Smooth muscle cell (in vitro differentiated cells): ENCODE measurements at regions not wholly inside any gene's neighbourhood (a gene's known extent, or its start where the extent isn't known, plus 50 kb on each side); places are given as distances from the start of the nearest gene placed in this dataset.

ENCODE experiments used
- DNase-seq: peaks from one replicate; lab custom pipeline; 2025; ENCODE audit not compliant: unreplicated experiment; lab: John Stamatoyannopoulos, UW
- H2AFZ ChIP-seq: fragments of 200-600 bp; sonication (generic); 2 replicates; pipeline ENCODE4 v1.6.0; 2016; ENCODE audit warnings: antibody characterized with exemption, low read depth, mild to moderate bottlenecking
- H3F3A ChIP-seq: fragments of 200-600 bp; sonication (generic); 2 replicates; pipeline ENCODE4 v1.6.0; 2017; ENCODE audit warnings: antibody characterized with exemption, low read depth
- H3K27ac ChIP-seq: fragments of 200-600 bp; sonication (generic); 2 replicates; pipeline ENCODE4 v1.5.1; 2016; ENCODE audit warnings: low read depth, mild to moderate bottlenecking
- H3K27me3 ChIP-seq: fragments of 200-600 bp; sonication (generic); 2 replicates; pipeline ENCODE4 v1.6.1; 2016; ENCODE audit warnings: low read depth, mild to moderate bottlenecking
- H3K36me3 ChIP-seq: fragments of 200-600 bp; sonication (generic); 2 replicates; pipeline ENCODE4 v1.5.1; 2016; ENCODE audit warnings: low read depth
- H3K4me1 ChIP-seq: fragments of 200-600 bp; sonication (generic); 2 replicates; pipeline ENCODE4 v1.5.1; 2016; ENCODE audit warnings: low read depth
- H3K4me2 ChIP-seq: fragments of 200-600 bp; sonication (generic); 2 replicates; pipeline ENCODE4 v1.6.0; 2016; ENCODE audit warnings: mild to moderate bottlenecking
- H3K4me3 ChIP-seq: fragments of 200-600 bp; sonication (generic); 2 replicates; pipeline ENCODE4 v1.5.1; 2016; ENCODE audit warnings: mild to moderate bottlenecking
- H3K79me2 ChIP-seq: fragments of 200-600 bp; sonication (generic); 2 replicates; pipeline ENCODE4 v1.6.0; 2016; ENCODE audit warnings: low read depth, mild to moderate bottlenecking
- H3K9ac ChIP-seq: fragments of 200-600 bp; sonication (generic); 2 replicates; pipeline ENCODE4 v1.6.0; 2016; ENCODE audit warnings: low read depth
- H3K9me3 ChIP-seq: fragments of 200-600 bp; sonication (generic); replicated peaks from 2 replicates; pipeline ENCODE4 v1.5.1; 2016; ENCODE audit warnings: low read depth
- H4K20me1 ChIP-seq: fragments of 200-600 bp; sonication (generic); 2 replicates; pipeline ENCODE4 v1.6.0; 2016; ENCODE audit warnings: low read depth
- CTCF ChIP-seq: fragments of 200-600 bp; sonication (generic); IDR thresholded peaks from 2 replicates; pipeline ENCODE4 v1.5.1; 2017; ENCODE audit warnings: borderline replicate concordance, mild to moderate bottlenecking, antibody characterized with exemption; ENCODE audit not compliant: insufficient read depth, poor library complexity, severe bottlenecking
- WGBS: methylation state at CpG from one replicate; pipeline ENCODE4 v1.1.7; 2016; ENCODE audit warnings: low lambda C conversion rate; 5-methylcytosine and 5-hydroxymethylcytosine counted together

- H3K36me3 ChIP-seq, result no peaks in the 10 kb centered on the region
- no peak overlapping the region for H3K4me2 ChIP-seq
- H3K27me3 ChIP-seq, result no peaks in the 10 kb centered on the region
- no peak overlapping the region for H3K4me3 ChIP-seq
- H3K9me3 ChIP-seq, result no peaks in the 10 kb centered on the region
- H3K4me1 ChIP-seq, result peaks cover 19% of the 10 kb centered on the region
- peaks cover 90% of the 10 kb centered on the region for H4K20me1 ChIP-seq
- H3K27ac ChIP-seq, result no peak overlapping the region
- H3F3A ChIP-seq, result peaks cover 20% of the 10 kb centered on the region
- H2AFZ ChIP-seq, result no peak overlapping the region
- no peak overlapping the region for H3K9ac ChIP-seq
- TF ChIP-seq CTCF, result no peak
- DNase-seq, result no peak
- H3K79me2 ChIP-seq, result peaks cover 85% of the 10 kb centered on the region
These were observed 50.7 kb downstream of the ARHGAP35 start for GRCh38 chr19:46911456-46911855.

GRCh38 chr19:46913198-46913851 lies 52.5 kb downstream of the ARHGAP35 start:
- Histone ChIP-seq H3K27me3 (no peaks in the 10 kb centered on the region), H2AFZ (no peak overlapping the region), H3K4me2 (peak overlapping the region; percentile 82), H3K4me3 (peak overlapping the region; percentile 15), H3K79me2 (peaks cover 84% of the 10 kb centered on the region), H4K20me1 (peaks cover 84% of the 10 kb centered on the region), H3K36me3 (no peaks in the 10 kb centered on the region), H3K27ac (peak overlapping the region; percentile 82), H3K9ac (peak overlapping the region; percentile 16), H3K9me3 (no peaks in the 10 kb centered on the region), H3F3A (peaks cover 22% of the 10 kb centered on the region), H3K4me1 (peaks cover 19% of the 10 kb centered on the region)
- DNase-seq, result no peak
- WGBS, result 9% methylated on average over 6 of the region's 6 CpGs
- TF ChIP-seq CTCF, result no peak

GRCh38 chr19:46913852-46914430 lies 53.1 kb downstream of the ARHGAP35 start:
- DNase-seq, result no peak
- peak overlapping the region; percentile 82 for H3K4me2 ChIP-seq
- H3K27me3 ChIP-seq, result no peaks in the 10 kb centered on the region
- no peaks in the 10 kb centered on the region for H3K36me3 ChIP-seq
- no peaks in the 10 kb centered on the region for H3K9me3 ChIP-seq
- peak overlapping the region; percentile 82 for H3K27ac ChIP-seq
- TF ChIP-seq CTCF, result no peak
- peaks cover 79% of the 10 kb centered on the region for H4K20me1 ChIP-seq
- peaks cover 19% of the 10 kb centered on the region for H3K4me1 ChIP-seq
- H3F3A ChIP-seq, result peaks cover 22% of the 10 kb centered on the region
- no peak overlapping the region for H2AFZ ChIP-seq
- WGBS, result 37% methylated on average over 4 of the region's 4 CpGs
- H3K9ac ChIP-seq, result peak overlapping the region; percentile 16
- peaks cover 83% of the 10 kb centered on the region for H3K79me2 ChIP-seq
- peak overlapping the region; percentile 15 for H3K4me3 ChIP-seq

- no peak overlapping the region for H3K27ac ChIP-seq
- H3K36me3 ChIP-seq, result no peaks in the 10 kb centered on the region
- no peak for TF ChIP-seq CTCF
- peaks cover 79% of the 10 kb centered on the region for H4K20me1 ChIP-seq
- H3F3A ChIP-seq, result peaks cover 22% of the 10 kb centered on the region
- no peak overlapping the region for H2AFZ ChIP-seq
- H3K79me2 ChIP-seq, result peaks cover 78% of the 10 kb centered on the region
- H3K9me3 ChIP-seq, result no peaks in the 10 kb centered on the region
- no peak overlapping the region for H3K9ac ChIP-seq
- no peak overlapping the region for H3K4me2 ChIP-seq
- no peak overlapping the region for H3K4me3 ChIP-seq
- H3K27me3 ChIP-seq, result no peaks in the 10 kb centered on the region
- peaks cover 19% of the 10 kb centered on the region for H3K4me1 ChIP-seq
- DNase-seq, result no peak
- 64% methylated on average over 2 of the region's 2 CpGs for WGBS
These were observed 54.6 kb downstream of the ARHGAP35 start for GRCh38 chr19:46915386-46915785.
